HG03159 (cell line): ENCODE measurements at regions not wholly inside any gene's neighbourhood (a gene's known extent, or its start where the extent isn't known, plus 50 kb on each side); places are given as distances from the start of the nearest gene placed in this dataset.
"Not testable (repeated sequence)": the region's sequence is repeated elsewhere in the genome, so short reads cannot be mapped to it uniquely, and the experiment has no call there.

Source experiments
- ATAC-seq: cut with Tn5 transposase; IDR thresholded peaks from one replicate; pipeline ENCODE4 v1.9.1; 2021; ENCODE audit warnings: mild to moderate bottlenecking, moderate library complexity; ENCODE audit not compliant: unreplicated experiment

GRCh38 chr22:49009359-49010063 is 818.2 kb downstream of the BRD1 start:
- no peak for ATAC-seq

GRCh38 chr22:49008682-49009235 is 818.9 kb downstream of the BRD1 start:
- no peak for ATAC-seq

- ATAC-seq, result no peak
Measured at GRCh38 chr22:49007013-49007653, 820.5 kb downstream of the BRD1 start.

DNA sequence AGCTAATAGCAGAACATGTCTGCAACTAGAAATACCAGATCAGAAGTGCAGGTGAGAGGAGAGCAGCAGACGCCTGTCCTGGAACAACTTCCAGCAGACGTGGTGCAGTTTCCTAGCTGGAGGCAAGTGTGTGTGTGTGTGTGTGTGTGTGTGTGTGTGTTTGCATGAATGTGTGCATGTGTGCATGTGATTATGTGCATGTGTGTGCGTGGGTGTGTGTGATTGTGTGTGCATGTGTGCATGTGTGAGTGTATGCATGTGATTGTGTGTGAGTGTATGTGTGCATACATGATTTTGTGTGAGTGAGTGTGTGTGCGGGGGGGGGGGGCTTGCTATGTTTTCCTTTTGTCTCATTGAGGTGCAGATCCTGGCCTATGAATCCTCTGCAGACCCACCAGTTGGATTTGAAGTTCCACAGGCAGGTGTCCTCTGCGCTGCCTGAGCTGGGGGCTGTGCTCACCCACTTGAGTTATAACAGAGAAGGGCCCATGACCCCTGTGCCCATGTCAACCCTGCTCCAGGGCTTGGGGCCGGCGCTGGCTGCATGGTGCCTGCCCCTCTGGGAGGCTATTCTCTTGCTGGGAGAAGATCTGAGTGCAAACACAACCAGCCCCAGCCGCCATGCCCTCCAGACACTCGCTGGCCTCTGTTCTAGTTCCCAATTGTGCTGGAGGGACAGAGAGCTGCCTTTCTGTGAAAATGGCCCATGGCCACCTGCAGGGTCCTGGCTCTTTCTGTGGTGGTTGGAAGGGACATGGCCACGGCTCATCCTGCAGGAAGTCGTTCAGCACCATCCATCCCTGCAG is 821.3 kb downstream of the BRD1 start:
- ATAC-seq, result no peak

- no peak for ATAC-seq
Measured at GRCh38 chr22:49005557-49005956, 822.1 kb downstream of the BRD1 start.

- ATAC-seq, result no peak
Measured at GRCh38 chr22:49004484-49005399, 822.9 kb downstream of the BRD1 start.

DNA sequence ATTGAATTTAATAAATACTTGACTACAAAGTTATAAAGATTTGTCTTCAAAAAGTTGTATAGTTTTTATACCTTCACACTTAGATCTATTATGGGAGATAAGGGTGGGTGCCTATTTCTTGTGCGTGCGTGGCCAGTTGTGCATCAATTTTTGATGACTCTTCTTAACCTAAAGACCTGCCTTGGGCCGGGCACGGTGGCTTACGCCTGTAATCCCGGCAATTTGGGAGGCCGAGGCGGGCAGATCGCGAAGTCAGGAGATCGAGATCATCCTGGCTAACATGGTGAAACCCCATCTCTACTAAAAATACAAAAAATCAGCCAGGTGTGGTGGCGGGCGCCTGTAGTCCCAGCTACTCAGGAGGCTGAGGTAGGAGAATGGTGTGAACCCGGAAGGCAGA is 830.1 kb downstream of the BRD1 start:
- not testable (repeated sequence) for ATAC-seq

DNA sequence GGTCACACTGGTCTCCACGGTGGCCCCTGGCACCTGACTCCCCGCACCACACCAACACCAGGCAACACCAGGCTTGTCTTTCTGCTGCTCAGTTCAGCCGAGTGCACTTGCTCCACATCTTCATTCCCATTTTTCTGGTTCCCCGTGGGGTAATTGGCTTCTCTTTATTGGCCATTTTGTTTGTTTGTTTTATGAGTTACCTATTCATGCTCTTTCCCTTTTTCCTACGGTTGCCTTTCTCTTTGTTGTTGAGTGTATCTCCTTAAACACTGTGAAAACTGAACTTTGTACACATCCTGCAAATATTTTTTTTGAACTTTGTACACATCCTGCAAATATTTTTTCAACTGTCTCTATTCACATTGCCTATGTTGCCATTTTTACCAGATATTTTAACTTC is 834.0 kb downstream of the BRD1 start:
- no peak for ATAC-seq

DNA sequence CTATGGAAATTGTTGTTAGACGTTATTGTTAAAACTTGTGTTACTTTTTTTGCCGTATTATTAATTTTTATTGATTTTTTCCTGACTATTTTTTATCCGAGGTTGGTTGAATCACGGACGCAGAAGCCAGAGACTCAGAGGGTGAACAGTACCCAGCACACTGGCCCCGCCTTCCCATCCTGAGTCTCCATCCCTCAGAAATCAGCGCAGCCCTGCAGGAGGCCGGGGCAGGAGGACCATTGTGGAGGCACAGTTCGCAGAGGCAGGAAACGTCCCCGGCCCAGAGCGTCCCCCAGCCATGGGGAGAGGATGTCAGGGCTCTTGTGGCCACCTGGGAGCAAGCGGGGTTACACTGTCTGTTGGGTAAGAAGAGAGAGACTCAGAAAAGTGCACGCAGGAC is 843.0 kb downstream of the BRD1 start:
- no peak for ATAC-seq

DNA sequence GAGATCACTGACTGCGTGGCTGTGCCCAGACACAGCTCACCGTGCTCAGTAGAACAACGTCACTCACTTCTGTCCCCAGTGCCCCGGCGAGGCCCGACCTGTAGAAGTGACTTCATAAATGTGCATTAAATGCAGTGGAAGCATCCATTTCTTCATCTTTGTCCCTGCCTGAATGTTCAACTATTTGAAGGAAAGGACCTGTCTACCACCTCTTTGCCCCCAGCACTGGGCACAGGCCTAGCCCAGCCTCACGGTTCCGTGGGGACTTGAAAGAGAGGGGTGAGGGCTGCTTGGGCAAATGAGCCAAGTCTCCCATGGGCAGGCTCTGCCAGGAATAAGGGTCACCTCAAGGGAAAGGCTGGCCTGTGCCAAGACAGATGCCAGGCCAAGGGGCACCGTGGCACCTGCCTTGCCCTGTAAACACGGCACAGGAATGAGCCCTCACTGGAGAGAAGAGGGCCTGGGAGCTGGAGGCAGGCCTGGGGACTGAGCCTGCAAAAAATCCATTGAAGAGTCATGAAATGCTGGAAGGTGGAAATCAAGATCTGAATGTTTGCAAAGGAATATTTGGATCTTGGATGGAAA is 845.3 kb downstream of the BRD1 start:
- no peak for ATAC-seq

GRCh38 chr22:48981371-48982061 is 846.2 kb downstream of the BRD1 start:
- ATAC-seq, result no peak

DNA sequence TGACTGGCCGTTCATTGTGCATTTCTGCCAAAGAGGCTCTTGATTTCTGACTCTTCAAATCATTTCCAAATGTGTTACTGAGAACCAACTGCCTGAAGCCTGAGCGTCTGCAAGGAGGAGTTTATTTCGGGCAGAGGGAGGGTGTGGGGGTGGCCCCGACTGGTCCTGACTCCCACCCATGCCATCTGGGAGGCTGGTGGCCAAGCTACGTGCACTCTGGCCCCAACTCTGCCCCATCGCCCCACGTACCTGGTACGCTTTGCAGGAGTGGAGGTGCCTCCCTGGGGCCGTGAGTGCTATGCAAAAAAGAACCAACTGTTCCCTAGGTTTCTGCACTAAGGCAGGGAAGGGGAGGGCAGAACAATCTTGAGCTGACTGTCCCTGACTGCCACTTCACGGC is 846.8 kb downstream of the BRD1 start:
- ATAC-seq, result no peak

DNA sequence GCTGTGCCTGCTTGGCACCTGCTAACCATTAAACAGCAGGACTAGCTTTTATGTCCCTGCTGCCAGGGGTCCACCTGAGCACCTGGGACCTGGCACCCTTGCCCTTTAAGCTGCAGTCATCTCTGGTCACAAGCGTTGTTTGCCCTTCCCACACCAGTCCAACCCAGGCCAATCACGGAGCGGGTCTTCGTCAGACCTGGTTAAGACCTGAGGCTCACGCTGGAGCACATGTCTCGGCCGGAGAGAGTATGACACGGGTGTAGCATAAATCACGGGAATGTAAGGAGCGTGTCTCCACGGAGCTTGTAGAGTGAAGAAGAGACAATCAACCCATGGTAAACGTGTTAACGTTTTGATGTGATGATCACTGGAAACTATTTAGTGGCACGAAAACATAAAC is 847.3 kb downstream of the BRD1 start:
- no peak for ATAC-seq

GRCh38 chr22:48979482-48979881 is 848.2 kb downstream of the BRD1 start:
- no peak for ATAC-seq

DNA sequence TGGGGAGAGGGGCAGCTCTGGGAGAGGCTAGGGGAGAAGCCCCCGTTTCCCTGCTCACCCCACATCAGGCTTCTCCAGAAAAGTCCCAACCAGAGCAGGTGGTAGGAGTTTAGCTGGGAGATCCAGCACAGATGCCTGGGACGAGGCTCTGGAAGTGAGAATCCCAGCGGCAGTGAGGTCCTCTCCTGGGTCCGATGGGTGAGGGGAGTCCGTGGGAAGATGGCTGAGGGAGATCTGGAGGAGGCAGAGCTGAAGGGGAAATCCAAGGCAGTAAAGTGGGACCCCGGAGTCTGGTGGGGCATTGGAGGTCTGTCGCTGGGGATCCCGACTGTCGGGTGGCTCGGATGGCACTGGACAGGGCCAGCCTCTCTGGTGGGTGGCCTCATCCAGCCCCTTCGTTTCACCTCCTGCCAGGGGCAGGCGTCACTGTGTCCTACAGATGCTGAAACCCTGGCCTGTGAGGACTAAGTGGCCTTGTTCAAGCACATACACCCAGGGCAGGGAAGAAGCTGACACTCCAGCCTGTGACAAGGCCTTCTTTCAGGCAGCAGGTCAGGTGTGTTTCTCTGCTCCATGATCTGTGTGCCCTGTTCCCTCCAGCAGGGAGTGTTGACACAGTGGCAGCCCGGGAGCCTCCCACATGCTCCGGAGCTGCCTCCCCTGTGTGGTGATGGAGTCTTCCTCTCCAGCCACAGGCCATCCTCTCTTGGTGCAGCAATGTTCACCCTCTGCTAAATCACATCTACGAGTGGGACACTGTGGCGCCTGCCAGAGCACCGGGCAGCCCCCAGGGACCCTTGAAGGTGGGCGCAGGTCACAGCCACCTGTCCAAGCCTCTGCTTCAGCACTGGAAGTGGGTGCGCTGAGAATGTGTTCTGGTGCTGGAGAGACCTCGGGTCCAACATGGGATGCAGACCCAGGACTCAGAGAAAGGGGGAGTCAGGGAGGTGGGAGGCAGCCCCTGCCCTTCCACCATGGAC is 850.8 kb downstream of the BRD1 start:
- ATAC-seq, result no peak

DNA sequence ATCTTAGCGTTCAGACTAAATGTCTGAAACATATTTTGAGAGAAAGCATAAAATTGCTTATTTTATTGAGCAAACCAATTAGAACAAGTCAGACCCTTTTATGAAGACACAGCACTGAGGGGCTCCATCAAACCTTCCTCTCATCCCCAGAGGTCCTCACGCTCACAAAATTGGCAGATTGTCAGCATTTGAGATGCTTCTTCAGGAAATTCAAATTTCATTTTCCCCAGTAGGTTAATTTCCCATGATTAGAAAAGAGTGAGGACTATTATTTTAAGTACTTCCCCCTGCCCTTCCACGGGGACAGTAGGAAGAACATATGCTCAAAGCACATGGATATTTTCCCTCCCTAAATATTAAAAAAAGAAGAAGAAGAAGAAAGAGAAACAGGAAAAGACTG is 851.8 kb downstream of the BRD1 start:
- no peak for ATAC-seq

DNA sequence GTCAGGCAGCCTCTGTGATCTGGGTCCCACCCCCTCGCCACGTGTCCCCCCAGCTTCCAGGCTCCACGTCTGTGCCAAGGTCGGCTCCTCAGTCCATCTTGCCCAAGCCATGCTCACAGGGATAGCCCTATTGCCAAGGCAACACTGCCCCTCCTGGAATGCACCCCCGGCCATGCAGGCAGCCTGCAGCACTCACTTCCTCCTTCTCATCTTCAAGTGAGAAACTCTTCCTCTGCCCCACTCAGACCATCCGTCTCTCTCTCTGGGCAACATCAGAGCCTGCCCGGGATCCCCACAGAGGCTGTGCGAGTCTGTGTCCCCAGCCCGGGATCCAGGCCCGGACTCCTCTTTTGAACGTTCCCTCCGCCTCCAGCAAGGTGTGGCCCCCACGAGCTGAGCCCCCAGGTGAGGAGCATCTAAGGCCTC is 852.3 kb downstream of the BRD1 start:
- ATAC-seq, result no peak
